Activated T-helper 9 cell treated with anti-CD3 and anti-CD28 coated beads, Interleukin-2, amount 50 U/mL, for 16 hours (primary cell): ENCODE measurements at regions not wholly inside any gene's neighbourhood (a gene's known extent, or its start where the extent isn't known, plus 50 kb on each side); places are given as distances from the start of the nearest gene placed in this dataset.

Source experiments
- DNase-seq: peaks from one replicate; pipeline ENCODE4 v3.0.0-alpha.2; 2020; ENCODE audit warnings: low read depth

GRCh38 chr13:31853643-31854326, 114.5 kb downstream of the RXFP2 start:
- no peak for DNase-seq

- no peak for DNase-seq
These were observed 120.2 kb downstream of the RXFP2 start for GRCh38 chr13:31859571-31859970.

- no peak for DNase-seq
These were observed 120.7 kb downstream of the RXFP2 start for GRCh38 chr13:31860002-31860401.

GRCh38 chr13:31862828-31863227, 123.5 kb downstream of the RXFP2 start:
- no peak for DNase-seq

- no peak for DNase-seq
These were observed 125.0 kb downstream of the RXFP2 start for GRCh38 chr13:31864307-31864706.

- DNase-seq = no peak
These were observed 126.8 kb downstream of the RXFP2 start for GRCh38 chr13:31866099-31866498.

GRCh38 chr13:31867709-31868108, 128.4 kb downstream of the RXFP2 start:
- no peak for DNase-seq

GRCh38 chr13:31869582-31869981, 130.3 kb downstream of the RXFP2 start:
- DNase-seq = no peak

- DNase-seq = no peak
These were observed 131.2 kb downstream of the RXFP2 start for GRCh38 chr13:31870511-31870910.

- DNase-seq = no peak
These were observed 133.8 kb downstream of the RXFP2 start for GRCh38 chr13:31873145-31873544.

- no peak for DNase-seq
These were observed 135.8 kb downstream of the RXFP2 start for GRCh38 chr13:31875134-31875533.

GRCh38 chr13:31878052-31878451, 138.7 kb downstream of the RXFP2 start:
- DNase-seq = no peak

GRCh38 chr13:31878495-31878894, 139.2 kb downstream of the RXFP2 start:
- no peak for DNase-seq

GRCh38 chr13:31878955-31879354, 139.6 kb downstream of the RXFP2 start:
- DNase-seq = no peak

GRCh38 chr13:31880851-31881494, 141.6 kb downstream of the RXFP2 start:
- DNase-seq = no peak

GRCh38 chr13:31881495-31881882, 142.2 kb downstream of the RXFP2 start:
- DNase-seq = no peak

- no peak for DNase-seq
These were observed 143.5 kb downstream of the RXFP2 start for GRCh38 chr13:31882794-31883193.

GRCh38 chr13:31884556-31884955, 145.2 kb downstream of the RXFP2 start:
- DNase-seq = no peak

- no peak for DNase-seq
These were observed 145.6 kb upstream of the FRY start for GRCh38 chr13:31885994-31886393.

- DNase-seq = no peak
These were observed 144.3 kb upstream of the FRY start for GRCh38 chr13:31887286-31887685.

- no peak for DNase-seq
These were observed 140.6 kb upstream of the FRY start for GRCh38 chr13:31890946-31891345.

GRCh38 chr13:31891472-31891871, 140.1 kb upstream of the FRY start:
- no peak for DNase-seq

GRCh38 chr13:31894931-31895330, 136.6 kb upstream of the FRY start:
- DNase-seq = no peak

- DNase-seq = no peak
These were observed 135.9 kb upstream of the FRY start for GRCh38 chr13:31895691-31896090.
